ACC112 (cell line): ENCODE measurements at regions not wholly inside any gene's neighbourhood (a gene's known extent, or its start where the extent isn't known, plus 50 kb on each side); places are given as distances from the start of the nearest gene placed in this dataset.
"Not testable (repeated sequence)": the region's sequence is repeated elsewhere in the genome, so short reads cannot be mapped to it uniquely, and the experiment has no call there.

ENCODE experiments used
- H2AFZ ChIP-seq: fragments of 200-600 bp; sonication (generic); one replicate; pipeline ENCODE4 v1.6.0; 2017; ENCODE audit warnings: antibody characterized with exemption, low read length; ENCODE audit not compliant: unreplicated experiment
- H3K27ac ChIP-seq: fragments of 200-600 bp; sonication (generic); 2 replicates; pipeline ENCODE4 v1.5.1; 2014; ENCODE audit warnings: low read depth, mild to moderate bottlenecking, antibody characterized with exemption, low read length, moderate library complexity
- H3K27me3 ChIP-seq: fragments of 200-600 bp; sonication (generic); 2 replicates; pipeline ENCODE4 v1.6.1; 2014; ENCODE audit warnings: mild to moderate bottlenecking, antibody characterized with exemption, low read length, moderate library complexity, mixed read lengths; ENCODE audit not compliant: insufficient read depth
- H3K36me3 ChIP-seq: fragments of 200-600 bp; sonication (generic); 2 replicates; pipeline ENCODE4 v1.6.1; 2016; ENCODE audit warnings: mild to moderate bottlenecking, antibody characterized with exemption, low read length, moderate library complexity, mixed read lengths; ENCODE audit not compliant: insufficient read depth
- H3K4me1 ChIP-seq: fragments of 200-600 bp; sonication (generic); one replicate; pipeline ENCODE4 v1.6.1; 2016; ENCODE audit warnings: low read length, mixed read lengths; ENCODE audit not compliant: insufficient read depth, unreplicated experiment, control insufficient read depth
- H3K4me3 ChIP-seq: fragments of 200-600 bp; sonication (generic); 2 replicates; pipeline ENCODE4 v1.5.1; 2014; ENCODE audit warnings: mild to moderate bottlenecking, low read depth, low read length
- H3K79me2 ChIP-seq: fragments of 200-600 bp; sonication (generic); one replicate; pipeline ENCODE4 v1.6.0; 2016; ENCODE audit warnings: low read length; ENCODE audit not compliant: control insufficient read depth, unreplicated experiment, insufficient read depth

DNA sequence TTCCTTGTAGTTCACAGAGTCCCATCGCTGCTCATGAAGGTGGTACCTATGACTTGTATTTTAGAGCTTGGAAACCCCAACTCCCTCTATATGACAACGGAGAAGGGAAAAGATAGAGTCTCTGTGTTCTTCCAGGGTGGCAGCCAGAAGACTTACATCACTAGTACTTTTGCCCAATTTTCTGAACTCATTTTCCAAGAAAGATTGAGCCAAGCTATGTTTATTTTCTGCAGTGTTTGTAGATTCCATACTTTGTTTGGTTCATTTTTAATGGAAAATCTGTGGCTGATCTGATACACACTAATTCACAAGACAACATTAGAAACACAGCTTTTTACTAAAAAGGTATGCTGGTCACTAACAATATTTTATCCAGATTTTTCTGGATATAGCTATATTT lies 60.2 kb upstream of the ATP5MC3 start:
- H3K27me3 ChIP-seq, result peaks cover 57% of the 10 kb centered on the region
- no peak overlapping the region for H3K27ac ChIP-seq
- H3K79me2 ChIP-seq, result no peaks in the 10 kb centered on the region
- no peaks in the 10 kb centered on the region for H3K36me3 ChIP-seq
- H2AFZ ChIP-seq, result no peak overlapping the region
- no peak overlapping the region for H3K4me3 ChIP-seq
- no peaks in the 10 kb centered on the region for H3K4me1 ChIP-seq

DNA sequence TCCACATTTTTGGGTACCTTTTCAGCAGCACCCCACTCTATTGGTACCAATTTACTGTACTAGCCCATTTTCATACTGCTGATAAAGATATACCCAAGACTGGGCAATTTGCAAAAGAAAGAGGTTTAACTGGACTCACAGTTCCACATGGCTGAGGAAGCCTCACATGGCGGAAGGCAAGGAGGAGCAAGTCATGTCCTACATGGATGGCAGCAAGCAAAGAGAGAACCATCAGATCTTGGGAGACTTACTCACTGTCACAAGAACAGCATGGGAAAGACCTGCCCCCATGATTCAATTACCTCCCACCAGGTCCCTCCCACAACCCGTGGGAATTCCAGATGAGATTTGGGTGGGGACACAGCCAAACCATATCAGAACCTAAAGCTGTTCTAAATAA lies 58.5 kb upstream of the ATP5MC3 start:
- H3K27ac ChIP-seq, H2AFZ ChIP-seq, H3K4me3 ChIP-seq, H3K36me3 ChIP-seq, H3K79me2 ChIP-seq, H3K4me1 ChIP-seq: not testable (repeated sequence)
- H3K27me3 ChIP-seq, result peaks cover 65% of the 10 kb centered on the region

DNA sequence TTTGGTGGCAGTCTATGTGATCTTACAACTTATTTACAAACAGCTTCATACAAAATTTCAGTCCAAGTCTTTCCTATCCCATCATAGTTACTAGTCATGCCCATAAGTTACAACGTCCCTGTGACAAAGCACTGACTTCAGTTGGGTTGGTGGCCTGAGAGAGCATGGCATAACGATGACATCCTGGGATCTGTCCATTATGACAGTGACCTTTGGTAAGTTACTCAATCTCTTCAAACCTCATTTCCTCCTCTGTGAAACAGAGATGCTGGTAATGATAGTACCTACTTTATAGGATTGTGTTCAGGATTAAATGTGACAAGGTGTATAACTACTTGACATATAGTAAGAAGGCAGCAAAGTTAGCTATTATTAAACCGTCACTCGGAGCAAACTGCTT lies 55.4 kb upstream of the ATP5MC3 start:
- Histone ChIP-seq H3K27me3 (peaks cover 48% of the 10 kb centered on the region), H3K27ac (no peak overlapping the region), H3K79me2 (no peaks in the 10 kb centered on the region), H2AFZ (no peak overlapping the region), H3K4me3 (no peak overlapping the region), H3K36me3 (no peaks in the 10 kb centered on the region), H3K4me1 (no peaks in the 10 kb centered on the region)

DNA sequence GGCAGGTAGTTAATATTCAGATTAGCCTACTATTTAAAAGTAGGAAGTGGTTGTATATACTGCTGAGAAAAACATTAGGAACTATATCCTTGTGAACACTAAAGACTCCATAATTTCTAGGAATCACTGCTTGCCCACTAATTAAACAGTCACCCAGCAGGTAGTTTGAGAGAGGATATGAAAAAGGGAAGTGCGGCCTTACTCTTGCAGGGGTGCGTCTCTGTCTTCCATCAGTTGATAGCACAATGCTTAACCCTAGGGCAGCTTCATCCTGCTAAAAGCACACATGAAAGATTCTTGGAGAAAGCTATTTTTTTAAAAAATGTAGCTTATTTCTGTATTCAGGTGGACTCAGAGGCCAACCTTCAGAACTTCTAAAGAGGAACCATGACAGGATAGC lies 53.1 kb upstream of the ATP5MC3 start:
- Histone ChIP-seq H3K4me3 (no peak overlapping the region), H3K27ac (no peak overlapping the region), H3K36me3 (no peaks in the 10 kb centered on the region), H3K79me2 (no peaks in the 10 kb centered on the region), H2AFZ (no peak overlapping the region), H3K4me1 (no peaks in the 10 kb centered on the region), H3K27me3 (peaks cover 37% of the 10 kb centered on the region)

DNA sequence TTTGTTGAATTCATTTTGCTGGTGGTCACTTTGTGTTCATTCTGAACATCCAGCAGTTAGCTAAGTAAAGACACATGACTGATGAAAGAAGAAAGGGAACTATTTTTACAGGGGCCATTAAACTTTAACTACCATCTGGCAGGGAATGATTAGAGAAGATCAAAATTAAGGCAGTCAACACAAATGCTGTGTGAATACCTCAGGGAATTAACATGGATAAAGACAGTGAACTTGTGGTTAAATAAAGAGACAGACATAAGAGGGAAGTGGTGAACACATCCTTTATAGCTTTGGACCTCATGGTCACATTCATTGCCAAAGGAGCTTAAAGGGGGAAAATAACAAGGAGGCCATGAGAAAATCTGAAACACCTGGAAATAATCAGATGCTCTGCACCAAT lies 52.6 kb upstream of the ATP5MC3 start:
- no peaks in the 10 kb centered on the region for H3K36me3 ChIP-seq
- no peaks in the 10 kb centered on the region for H3K79me2 ChIP-seq
- peaks cover 37% of the 10 kb centered on the region for H3K27me3 ChIP-seq
- H3K27ac ChIP-seq, result no peak overlapping the region
- no peaks in the 10 kb centered on the region for H3K4me1 ChIP-seq
- no peak overlapping the region for H3K4me3 ChIP-seq
- H2AFZ ChIP-seq, result no peak overlapping the region

DNA sequence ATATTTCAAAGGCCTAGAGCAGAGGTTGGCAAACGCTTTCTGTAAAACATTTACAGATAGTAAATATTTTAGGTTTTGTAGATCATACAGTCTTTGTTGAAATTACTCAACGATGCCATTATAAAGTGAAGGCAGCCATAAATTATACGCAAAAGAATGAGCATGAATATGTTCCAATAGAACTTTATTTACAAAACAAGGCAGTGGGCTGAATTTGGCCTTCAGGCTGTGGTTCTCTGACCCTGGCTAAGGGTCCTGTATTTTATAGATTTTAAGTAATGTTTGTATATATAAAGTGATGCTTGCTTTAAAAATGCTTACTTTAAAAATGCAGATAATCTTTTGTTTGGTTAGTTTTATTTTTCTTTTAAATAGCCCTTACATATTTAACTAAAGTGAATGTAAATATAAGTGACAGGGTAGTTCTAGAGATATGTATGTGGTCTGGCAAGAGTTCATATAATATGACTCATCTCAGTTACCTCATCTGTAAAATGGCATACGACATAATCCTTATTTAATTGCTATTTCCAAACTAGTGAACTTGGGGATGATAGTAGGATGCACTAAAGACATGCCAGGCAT lies 51.7 kb upstream of the ATP5MC3 start:
- Histone ChIP-seq H3K27ac (no peak overlapping the region), H3K4me3 (no peak overlapping the region), H3K36me3 (no peaks in the 10 kb centered on the region)

More for the DNA sequence above, 51.7 kb upstream of the ATP5MC3 start:
- H3K79me2 ChIP-seq, result no peaks in the 10 kb centered on the region
- peaks cover 37% of the 10 kb centered on the region for H3K27me3 ChIP-seq
- no peaks in the 10 kb centered on the region for H3K4me1 ChIP-seq
- no peak overlapping the region for H2AFZ ChIP-seq
